Endothelial cell (in vitro differentiated cells): ENCODE measurements at regions not wholly inside any gene's neighbourhood (a gene's known extent, or its start where the extent isn't known, plus 50 kb on each side); places are given as distances from the start of the nearest gene placed in this dataset.

ENCODE experiments used
- DNase-seq: peaks from one replicate; pipeline ENCODE4 v3.0.0; 2021; ENCODE audit warnings: low spot score
- H3K27ac Mint-ChIP-seq: one replicate; pipeline ENCODE4 v1.8.0; 2021; ENCODE audit warnings: mixed read lengths, inconsistent platforms; ENCODE audit not compliant: unreplicated experiment
- H3K27me3 Mint-ChIP-seq: one replicate; pipeline ENCODE4 v1.8.0; 2021; ENCODE audit warnings: mild to moderate bottlenecking, moderate library complexity, mixed read lengths, inconsistent platforms; ENCODE audit not compliant: unreplicated experiment
- H3K36me3 Mint-ChIP-seq: one replicate; pipeline ENCODE4 v1.8.0; 2021; ENCODE audit warnings: mild to moderate bottlenecking, low read depth, mixed read lengths, inconsistent platforms; ENCODE audit not compliant: unreplicated experiment
- H3K4me1 Mint-ChIP-seq: one replicate; pipeline ENCODE4 v1.8.0; 2021; ENCODE audit warnings: mild to moderate bottlenecking, mixed read lengths, inconsistent platforms; ENCODE audit not compliant: unreplicated experiment
- H3K4me3 Mint-ChIP-seq: one replicate; pipeline ENCODE4 v1.8.0; 2021; ENCODE audit warnings: mild to moderate bottlenecking, mixed read lengths, inconsistent platforms; ENCODE audit not compliant: unreplicated experiment
- H3K9me3 Mint-ChIP-seq: one replicate; pipeline ENCODE4 v1.8.0; 2021; ENCODE audit warnings: mixed read lengths, inconsistent platforms; ENCODE audit not compliant: unreplicated experiment
- TF ChIP-seq, protein P1 (sequence below): fragments of 200-600 bp; sonication (generic); IDR thresholded peaks from one replicate; pipeline ENCODE4 v1.5.0; 2021; ENCODE audit warnings: antibody characterized with exemption; ENCODE audit not compliant: unreplicated experiment

DNA sequence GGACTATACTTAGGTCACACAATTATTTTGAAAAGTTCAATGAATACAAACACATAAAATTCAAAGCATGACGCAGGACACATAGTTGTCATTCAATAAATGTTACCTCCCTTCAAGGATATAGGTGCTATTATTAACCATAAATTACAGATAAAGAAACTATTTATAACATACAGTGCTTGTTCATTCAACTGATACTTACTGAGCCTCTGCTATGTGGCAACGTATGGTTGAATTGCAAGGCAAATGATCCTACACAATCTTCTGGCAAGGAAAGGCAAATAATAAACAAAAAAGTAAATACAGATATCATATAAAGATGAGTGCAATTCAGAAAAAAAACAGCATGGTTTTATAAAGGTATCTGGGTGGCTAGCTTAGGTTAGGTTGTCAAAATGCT, 614.7 kb downstream of the LTN1 start:
- DNase-seq = no peak
- Mint-ChIP-seq H3K4me1 (peaks cover 5% of the 10 kb centered on the region), H3K27ac (no peak overlapping the region), H3K4me3 (no peak overlapping the region), H3K27me3 (no peaks in the 10 kb centered on the region), H3K36me3 (no peaks in the 10 kb centered on the region), H3K9me3 (no peaks in the 10 kb centered on the region)
- TF ChIP-seq, protein P1, sequence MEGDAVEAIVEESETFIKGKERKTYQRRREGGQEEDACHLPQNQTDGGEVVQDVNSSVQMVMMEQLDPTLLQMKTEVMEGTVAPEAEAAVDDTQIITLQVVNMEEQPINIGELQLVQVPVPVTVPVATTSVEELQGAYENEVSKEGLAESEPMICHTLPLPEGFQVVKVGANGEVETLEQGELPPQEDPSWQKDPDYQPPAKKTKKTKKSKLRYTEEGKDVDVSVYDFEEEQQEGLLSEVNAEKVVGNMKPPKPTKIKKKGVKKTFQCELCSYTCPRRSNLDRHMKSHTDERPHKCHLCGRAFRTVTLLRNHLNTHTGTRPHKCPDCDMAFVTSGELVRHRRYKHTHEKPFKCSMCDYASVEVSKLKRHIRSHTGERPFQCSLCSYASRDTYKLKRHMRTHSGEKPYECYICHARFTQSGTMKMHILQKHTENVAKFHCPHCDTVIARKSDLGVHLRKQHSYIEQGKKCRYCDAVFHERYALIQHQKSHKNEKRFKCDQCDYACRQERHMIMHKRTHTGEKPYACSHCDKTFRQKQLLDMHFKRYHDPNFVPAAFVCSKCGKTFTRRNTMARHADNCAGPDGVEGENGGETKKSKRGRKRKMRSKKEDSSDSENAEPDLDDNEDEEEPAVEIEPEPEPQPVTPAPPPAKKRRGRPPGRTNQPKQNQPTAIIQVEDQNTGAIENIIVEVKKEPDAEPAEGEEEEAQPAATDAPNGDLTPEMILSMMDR = no peak

DNA sequence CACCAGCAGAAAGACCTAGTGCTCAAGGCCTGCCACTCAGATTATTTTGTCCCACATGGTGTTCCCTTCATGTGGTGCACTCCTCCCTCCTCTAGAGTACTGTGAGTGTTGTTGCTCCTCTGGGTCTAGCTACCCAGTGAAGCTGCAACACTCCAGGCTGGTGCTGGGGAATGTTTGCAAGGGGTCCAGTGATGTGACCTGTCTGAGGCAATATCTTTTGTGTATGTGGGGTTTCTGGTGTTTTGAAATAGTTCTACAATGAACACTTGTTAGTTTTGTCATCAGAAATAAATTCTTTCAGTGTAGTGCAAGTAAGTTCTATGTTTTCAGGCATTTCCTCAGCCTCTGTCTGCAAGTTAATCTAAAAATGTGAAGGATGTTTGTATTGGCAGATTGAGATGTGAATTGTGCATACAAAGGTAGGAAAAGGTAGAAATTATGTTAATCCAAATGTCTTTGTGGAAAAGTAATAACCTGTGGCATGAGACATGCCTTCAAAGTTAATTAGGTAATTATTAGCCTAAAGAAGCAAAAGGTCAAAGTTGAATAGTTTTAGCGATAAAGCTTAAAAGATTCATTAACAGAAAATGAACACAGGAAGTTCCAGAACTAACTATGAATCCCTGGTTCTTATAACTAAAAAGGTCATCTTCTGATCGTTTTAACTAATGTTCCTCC, 616.8 kb downstream of the LTN1 start:
- no peak overlapping the region for H3K27ac Mint-ChIP-seq
- DNase-seq = no peak
- no peaks in the 10 kb centered on the region for H3K27me3 Mint-ChIP-seq
- no peak overlapping the region for H3K4me3 Mint-ChIP-seq
- H3K36me3 Mint-ChIP-seq = no peaks in the 10 kb centered on the region
- H3K4me1 Mint-ChIP-seq = peaks cover 5% of the 10 kb centered on the region
- no peaks in the 10 kb centered on the region for H3K9me3 Mint-ChIP-seq
- TF ChIP-seq, protein P1 = no peak

DNA sequence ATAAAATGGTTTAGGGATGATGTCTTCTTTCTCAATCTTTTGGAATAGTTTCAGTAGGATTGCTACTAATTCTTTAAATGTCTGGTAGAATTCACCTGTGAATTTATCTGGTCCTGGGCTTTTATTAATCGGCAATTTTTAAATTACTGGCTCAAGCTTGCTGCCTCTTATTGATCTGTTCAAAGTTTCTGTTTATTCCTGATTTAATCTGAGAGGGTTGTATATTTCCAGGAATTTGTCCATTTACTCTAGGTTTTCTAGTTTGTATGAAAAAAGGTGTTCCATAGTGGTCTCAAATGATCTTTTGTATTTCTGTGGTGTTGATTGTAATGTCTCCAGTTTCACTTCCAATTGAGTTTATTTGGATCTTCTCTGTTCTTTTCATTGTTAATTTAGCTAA, 617.8 kb downstream of the LTN1 start:
- H3K9me3 Mint-ChIP-seq = no peaks in the 10 kb centered on the region
- H3K27ac Mint-ChIP-seq = no peak overlapping the region
- DNase-seq = no peak
- no peak overlapping the region for H3K4me3 Mint-ChIP-seq
- no peaks in the 10 kb centered on the region for H3K27me3 Mint-ChIP-seq
- peaks cover 5% of the 10 kb centered on the region for H3K4me1 Mint-ChIP-seq
- no peaks in the 10 kb centered on the region for H3K36me3 Mint-ChIP-seq
- TF ChIP-seq, protein P1 = no peak

DNA sequence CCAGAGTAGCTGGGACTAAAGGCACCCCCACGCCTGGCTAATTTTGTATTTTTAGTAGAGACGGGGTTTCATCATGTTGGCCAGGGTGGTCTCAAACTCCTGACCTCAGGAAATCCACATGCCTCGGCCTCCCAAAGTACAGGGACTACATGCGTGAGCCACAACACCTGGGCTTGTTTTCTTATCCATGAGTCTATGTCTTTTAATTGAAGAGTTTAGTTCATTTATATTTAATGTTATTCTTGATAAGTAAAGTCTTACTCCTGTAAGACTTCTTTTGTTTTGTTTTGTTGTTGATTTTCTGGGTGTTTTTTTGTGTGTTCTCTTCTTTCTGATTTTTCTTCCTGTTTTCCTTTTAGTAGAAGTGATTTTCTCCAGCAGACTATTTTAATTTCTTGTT, 621.0 kb downstream of the LTN1 start:
- H3K27ac Mint-ChIP-seq = no peak overlapping the region
- H3K9me3 Mint-ChIP-seq = no peaks in the 10 kb centered on the region
- H3K4me3 Mint-ChIP-seq = no peak overlapping the region
- no peaks in the 10 kb centered on the region for H3K4me1 Mint-ChIP-seq
- H3K27me3 Mint-ChIP-seq = peaks cover 1% of the 10 kb centered on the region
- TF ChIP-seq, protein P1 = no peak
- no peaks in the 10 kb centered on the region for H3K36me3 Mint-ChIP-seq
- no peak for DNase-seq

DNA sequence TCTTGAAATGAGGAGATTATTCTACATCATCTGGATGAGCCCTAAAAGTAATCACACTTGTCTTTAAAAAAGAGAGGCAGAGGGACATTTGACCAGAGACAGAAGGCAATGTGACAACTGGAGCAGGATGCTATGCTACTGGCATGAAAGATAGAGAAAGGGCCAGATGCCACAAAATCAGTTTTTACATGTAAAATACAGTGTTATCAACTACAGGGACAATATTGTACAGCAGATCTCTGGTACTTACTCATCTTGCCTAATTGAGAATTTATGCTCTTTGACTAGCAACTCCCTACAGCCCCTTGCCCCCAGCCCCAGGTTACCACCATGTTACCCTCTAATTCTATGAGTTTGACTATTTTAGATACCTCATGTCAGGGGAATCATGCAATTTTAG, 633.4 kb downstream of the LTN1 start:
- DNase-seq = no peak
- no peak overlapping the region for H3K4me3 Mint-ChIP-seq

More for the DNA sequence above, 633.4 kb downstream of the LTN1 start:
- H3K9me3 Mint-ChIP-seq = no peaks in the 10 kb centered on the region
- TF ChIP-seq, protein P1 = no peak
- H3K4me1 Mint-ChIP-seq = no peaks in the 10 kb centered on the region
- H3K27me3 Mint-ChIP-seq = no peaks in the 10 kb centered on the region
- no peak overlapping the region for H3K27ac Mint-ChIP-seq
- no peaks in the 10 kb centered on the region for H3K36me3 Mint-ChIP-seq
